ENCODE measurements at regions not wholly inside any gene's neighbourhood (a gene's known extent, or its start where the extent isn't known, plus 50 kb on each side); places are given as distances from the start of the nearest gene placed in this dataset.
"Not testable (repeated sequence)": the region's sequence is repeated elsewhere in the genome, so short reads cannot be mapped to it uniquely, and the experiment has no call there.

GRCh38 chr3:198147993-198148392 lies 188.0 kb downstream of the LMLN start:
- DNase-seq, result not testable (repeated sequence)

- not testable (repeated sequence) for DNase-seq
Observed at GRCh38 chr3:198149904-198150303, 189.9 kb downstream of the LMLN start.

- DNase-seq, result not testable (repeated sequence)
Observed at GRCh38 chr3:198151867-198152266, 191.8 kb downstream of the LMLN start.

- DNase-seq, result not testable (repeated sequence)
Observed at GRCh38 chr3:198155771-198156170, 195.8 kb downstream of the LMLN start.

- not testable (repeated sequence) for DNase-seq
Observed at GRCh38 chr3:198157231-198157868, 197.3 kb downstream of the LMLN start.

- DNase-seq, result not testable (repeated sequence)
Observed at GRCh38 chr3:198158007-198158406, 198.0 kb downstream of the LMLN start.

GRCh38 chr3:198167339-198168039 lies 207.5 kb downstream of the LMLN start:
- peak; percentile 68 for DNase-seq

GRCh38 chr3:198170781-198171180 lies 210.8 kb downstream of the LMLN start:
- not testable (repeated sequence) for DNase-seq

GRCh38 chr3:198173080-198173479 lies 213.1 kb downstream of the LMLN start:
- not testable (repeated sequence) for DNase-seq

- not testable (repeated sequence) for DNase-seq
Observed at GRCh38 chr3:198173929-198174574, 214.0 kb downstream of the LMLN start.

Measured in central memory CD4-positive, alpha-beta T cell (primary cell).